GM19467 (cell line): ENCODE measurements at regions not wholly inside any gene's neighbourhood (a gene's known extent, or its start where the extent isn't known, plus 50 kb on each side); places are given as distances from the start of the nearest gene placed in this dataset.

Experiments
- ATAC-seq: cut with Tn5 transposase; IDR thresholded peaks from one replicate; pipeline ENCODE4 v1.9.1; 2021; ENCODE audit warnings: mild to moderate bottlenecking, moderate library complexity; ENCODE audit not compliant: unreplicated experiment

GRCh38 chr9:94159069-94159939 lies 75.0 kb downstream of the PTPDC1 start:
- no peak for ATAC-seq

- no peak for ATAC-seq
These were observed 76.6 kb downstream of the PTPDC1 start for GRCh38 chr9:94160594-94161501.

GRCh38 chr9:94161673-94162072 lies 77.4 kb downstream of the PTPDC1 start:
- ATAC-seq: no peak

- no peak for ATAC-seq
These were observed 80.7 kb downstream of the PTPDC1 start for GRCh38 chr9:94164806-94165549.

GRCh38 chr9:94165592-94166235 lies 81.5 kb downstream of the PTPDC1 start:
- ATAC-seq: peak; percentile 89

- peak; percentile 60 for ATAC-seq
These were observed 82.1 kb downstream of the PTPDC1 start for GRCh38 chr9:94166236-94166975.

- ATAC-seq: no peak
These were observed 82.7 kb downstream of the PTPDC1 start for GRCh38 chr9:94166976-94167346.

GRCh38 chr9:94167376-94167890 lies 83.2 kb downstream of the PTPDC1 start:
- ATAC-seq: no peak

- ATAC-seq: no peak
These were observed 84.1 kb downstream of the PTPDC1 start for GRCh38 chr9:94168203-94169000.

GRCh38 chr9:94169968-94170367 lies 85.7 kb downstream of the PTPDC1 start:
- ATAC-seq: no peak

- ATAC-seq: no peak
These were observed 85.5 kb upstream of the ZNF169 start for GRCh38 chr9:94173632-94174031.

GRCh38 chr9:94174164-94174563 lies 84.9 kb upstream of the ZNF169 start:
- ATAC-seq: no peak

- no peak for ATAC-seq
These were observed 83.4 kb upstream of the ZNF169 start for GRCh38 chr9:94175669-94176068.

- ATAC-seq: no peak
These were observed 82.5 kb upstream of the ZNF169 start for GRCh38 chr9:94176608-94177007.

- ATAC-seq: no peak
These were observed 80.2 kb upstream of the ZNF169 start for GRCh38 chr9:94178927-94179326.

- ATAC-seq: no peak
These were observed 77.5 kb upstream of the ZNF169 start for GRCh38 chr9:94181408-94182181.

GRCh38 chr9:94182532-94182931 lies 76.6 kb upstream of the ZNF169 start:
- ATAC-seq: no peak
